Body of pancreas (tissue), 4 donors: ENCODE measurements at regions not wholly inside any gene's neighbourhood (a gene's known extent, or its start where the extent isn't known, plus 50 kb on each side); places are given as distances from the start of the nearest gene placed in this dataset.

Experiments used
- ATAC-seq: fragments of 150-250 bp; one replicate; pipeline ENCODE4 v1.9.1; 2016
- DNase-seq, 4 donors: peaks; one replicate each; pipeline ENCODE4 v3.0.0-alpha.2; 2019
- H3K27ac ChIP-seq, 4 donors: fragments of 200-600 bp; sonication (generic); 1 replicate in 3 of 4; 2 replicates in 1 of 4; pipeline versions ENCODE4 v1.5.1 to v1.6.1; 2016 to 2019; ENCODE audit warnings: mild to moderate bottlenecking in 1 of 4, mixed read lengths in 1 of 4, moderate library complexity in 1 of 4
- H3K27me3 ChIP-seq, 2 donors: fragments of 200-600 bp; sonication (generic); one replicate each; pipeline ENCODE4 v1.6.0; 2016; ENCODE audit warnings: mild to moderate bottlenecking in 1 of 2
- H3K36me3 ChIP-seq, 2 donors: fragments of 200-600 bp; sonication (generic); replicated peaks in 1 of 2; 2 replicates each; pipeline ENCODE4 v1.5.1; 2016; ENCODE audit warnings: low read depth in 2 of 2; ENCODE audit not compliant: insufficient read depth in 1 of 2
- H3K4me1 ChIP-seq: fragments of 200-600 bp; sonication (generic); one replicate; pipeline ENCODE4 v1.6.0; 2016
- H3K4me3 ChIP-seq, 2 donors: fragments of 200-600 bp; sonication (generic); 1 replicate in 1 of 2; 2 replicates in 1 of 2; pipeline ENCODE4 v1.5.1; 2016 to 2019
- H3K9me3 ChIP-seq, 3 donors: fragments of 200-600 bp; sonication (generic); 1 replicate in 2 of 3; 2 replicates in 1 of 3; pipeline ENCODE4 v1.5.1; 2016
- POLR2A ChIP-seq, 3 donors: fragments of 450-650 bp; IDR thresholded peaks; one replicate each; pipeline ENCODE4 v1.6.1; 2016; ENCODE audit warnings: antibody characterized with exemption in 3 of 3, mild to moderate bottlenecking in 2 of 3
- WGBS, 2 donors: methylation state at CpG; one replicate each; pipeline ENCODE4 v1.1.5; 2017; 5-methylcytosine and 5-hydroxymethylcytosine counted together
- intact Hi-C: fragments of 100-400 bp; cut with DNase I; formaldehyde crosslinking; loops from one replicate; pipeline ENCODE4 v1.15.1; 2023
- TF ChIP-seq, protein P1 (sequence below), 7 experiments: fragments of 450-650 bp in 4 of 7; fragments of 200-600 bp in 3 of 7; sonication (generic) in 3 of 7; IDR thresholded peaks; one replicate each; pipeline ENCODE4 v1.5.1; 2016 to 2019; ENCODE audit warnings: antibody characterized with exemption in 7 of 7

GRCh38 chr1:238061967-238062613, 171.4 kb upstream of the ZP4 start:
- intact Hi-C loops, result no loop called here
- Histone ChIP-seq H3K27me3 (no peaks in the 10 kb centered on the region), H3K4me3 (no peak overlapping the region), H3K27ac (no peak overlapping the region), H3K4me1 (no peaks in the 10 kb centered on the region), H3K9me3 (no peaks in the 10 kb centered on the region), H3K36me3 (no peaks in the 10 kb centered on the region)
- no peak for ATAC-seq
- 75 to 78% methylated on average over 3 of the region's 3 CpGs for WGBS, 2 donors
- DNase-seq, result no peak
- TF ChIP-seq, protein P1, sequence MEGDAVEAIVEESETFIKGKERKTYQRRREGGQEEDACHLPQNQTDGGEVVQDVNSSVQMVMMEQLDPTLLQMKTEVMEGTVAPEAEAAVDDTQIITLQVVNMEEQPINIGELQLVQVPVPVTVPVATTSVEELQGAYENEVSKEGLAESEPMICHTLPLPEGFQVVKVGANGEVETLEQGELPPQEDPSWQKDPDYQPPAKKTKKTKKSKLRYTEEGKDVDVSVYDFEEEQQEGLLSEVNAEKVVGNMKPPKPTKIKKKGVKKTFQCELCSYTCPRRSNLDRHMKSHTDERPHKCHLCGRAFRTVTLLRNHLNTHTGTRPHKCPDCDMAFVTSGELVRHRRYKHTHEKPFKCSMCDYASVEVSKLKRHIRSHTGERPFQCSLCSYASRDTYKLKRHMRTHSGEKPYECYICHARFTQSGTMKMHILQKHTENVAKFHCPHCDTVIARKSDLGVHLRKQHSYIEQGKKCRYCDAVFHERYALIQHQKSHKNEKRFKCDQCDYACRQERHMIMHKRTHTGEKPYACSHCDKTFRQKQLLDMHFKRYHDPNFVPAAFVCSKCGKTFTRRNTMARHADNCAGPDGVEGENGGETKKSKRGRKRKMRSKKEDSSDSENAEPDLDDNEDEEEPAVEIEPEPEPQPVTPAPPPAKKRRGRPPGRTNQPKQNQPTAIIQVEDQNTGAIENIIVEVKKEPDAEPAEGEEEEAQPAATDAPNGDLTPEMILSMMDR (IDR thresholded peaks at IDR 0.05), result no peak
- TF ChIP-seq POLR2A (IDR thresholded peaks at IDR 0.05), result no peak

GRCh38 chr1:238060061-238060460, 169.3 kb upstream of the ZP4 start:
- intact Hi-C loops, result no loop called here
- Histone ChIP-seq H3K4me3 (no peak overlapping the region), H3K27me3 (no peaks in the 10 kb centered on the region), H3K4me1 (no peaks in the 10 kb centered on the region), H3K27ac (no peak overlapping the region), H3K36me3 (no peaks in the 10 kb centered on the region), H3K9me3 (no peaks in the 10 kb centered on the region)
- DNase-seq (no peak), ATAC-seq (no peak)
- TF ChIP-seq, protein P1 (IDR thresholded peaks at IDR 0.05), result no peak
- TF ChIP-seq POLR2A (IDR thresholded peaks at IDR 0.05), result no peak
- WGBS, 2 donors, result 9 to 11% methylated on average over 2 of the region's 2 CpGs

DNA sequence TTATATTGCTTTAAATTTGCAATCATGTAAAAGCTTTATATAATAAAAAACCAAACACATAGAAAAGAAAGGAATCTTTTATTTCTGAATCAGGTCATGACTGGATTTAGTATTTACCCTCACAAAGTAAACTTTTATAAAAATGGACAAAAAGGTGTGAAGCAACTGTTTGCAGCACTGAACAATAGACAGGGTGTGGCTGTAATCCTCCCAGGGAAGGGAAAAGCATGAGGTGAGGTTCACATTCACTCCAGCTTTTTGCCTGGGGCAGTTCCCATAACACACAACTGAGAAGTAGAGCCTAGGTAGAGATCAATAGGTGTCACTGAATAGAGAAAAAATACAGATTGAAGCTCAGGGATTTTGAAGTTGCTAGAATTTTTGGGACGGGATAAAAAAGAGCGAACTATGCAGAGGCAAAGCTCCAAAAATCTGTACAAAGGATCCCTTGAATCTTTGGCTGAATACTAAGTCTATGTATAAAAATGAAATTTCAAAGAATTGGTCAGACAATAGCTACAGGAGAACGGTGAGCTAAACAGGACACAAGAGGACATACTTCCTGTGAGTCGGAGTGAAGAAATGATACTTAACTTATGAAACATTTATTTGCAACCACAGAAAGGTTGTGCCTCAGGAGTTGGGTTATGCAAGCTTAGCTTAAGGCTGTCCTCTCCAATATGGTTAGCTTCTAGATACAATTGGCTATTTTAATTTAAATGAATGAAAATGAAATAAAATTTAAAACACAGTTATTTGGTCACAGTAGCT, 162.0 kb upstream of the ZP4 start:
- no peak for DNase-seq
- WGBS, 2 donors, result 65 to 68% methylated on average over 4 of the region's 4 CpGs
- no peak overlapping the region for H3K4me3 ChIP-seq
- no peaks in the 10 kb centered on the region for H3K36me3 ChIP-seq
- intact Hi-C loops, result no loop called here
- no peaks in the 10 kb centered on the region for H3K27me3 ChIP-seq
- H3K9me3 ChIP-seq, result no peaks in the 10 kb centered on the region
- H3K4me1 ChIP-seq, result no peaks in the 10 kb centered on the region
- TF ChIP-seq, protein P1 (IDR thresholded peaks at IDR 0.05), result no peak
- no peak for TF ChIP-seq POLR2A (IDR thresholded peaks at IDR 0.05)
- no peak for ATAC-seq
- no peak overlapping the region for H3K27ac ChIP-seq

DNA sequence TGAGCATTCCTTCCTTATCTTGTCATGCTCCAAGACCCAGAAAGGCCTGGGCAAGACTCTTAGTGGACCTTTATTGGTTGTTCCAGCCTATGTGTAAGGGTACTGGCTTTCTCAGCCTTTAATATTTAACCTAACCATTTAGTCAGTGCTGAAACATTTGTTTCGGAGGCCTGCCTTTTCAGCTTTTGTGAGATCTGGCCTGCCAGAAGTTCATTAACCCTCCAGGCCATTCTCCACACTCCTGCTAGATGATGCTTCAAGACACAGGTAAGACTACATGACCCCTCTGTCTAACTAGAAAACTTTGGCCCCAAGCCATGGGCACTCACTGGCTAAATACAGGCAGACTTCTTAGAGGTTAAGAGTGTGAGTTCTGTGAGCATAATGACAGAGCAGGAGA, 138.4 kb upstream of the ZP4 start:
- TF ChIP-seq, protein P1 (IDR thresholded peaks at IDR 0.05), result no peak
- TF ChIP-seq POLR2A (IDR thresholded peaks at IDR 0.05), result no peak
- Histone ChIP-seq H3K4me3 (no peak overlapping the region), H3K36me3 (no peaks in the 10 kb centered on the region), H3K9me3 (no peaks in the 10 kb centered on the region), H3K4me1 (no peaks in the 10 kb centered on the region), H3K27ac (no peak overlapping the region), H3K27me3 (no peaks in the 10 kb centered on the region)
- DNase-seq, result no peak
- 76 to 84% methylated on average over 1 of the region's 1 CpG for WGBS, 2 donors
- intact Hi-C loops, result no loop called here
- no peak for ATAC-seq
